T-helper 1 cell treated with Interleukin-12 subunit alpha and Interleukin-12 subunit beta and Interleukin-4 antibody, amounts not matched to agents 30 μg/mL and 1 μg/mL, for 36 hours (primary cell): ENCODE measurements at regions not wholly inside any gene's neighbourhood (a gene's known extent, or its start where the extent isn't known, plus 50 kb on each side); places are given as distances from the start of the nearest gene placed in this dataset.

Source experiments
- H3K27ac Mint-ChIP-seq: one replicate; pipeline ENCODE4 v1.8.0; 2021; ENCODE audit warnings: mild to moderate bottlenecking, mixed read lengths
- H3K27me3 Mint-ChIP-seq: one replicate; pipeline ENCODE4 v1.8.0; 2021; ENCODE audit warnings: low read depth, mixed read lengths
- H3K36me3 Mint-ChIP-seq: one replicate; pipeline ENCODE4 v1.8.0; 2021; ENCODE audit warnings: low read depth, mixed read lengths
- H3K4me1 Mint-ChIP-seq: one replicate; pipeline ENCODE4 v1.8.0; 2021; ENCODE audit warnings: low read depth, mixed read lengths
- H3K4me3 Mint-ChIP-seq: one replicate; pipeline ENCODE4 v1.8.0; 2021; ENCODE audit warnings: mild to moderate bottlenecking, moderate library complexity, mixed read lengths
- H3K9me3 Mint-ChIP-seq: one replicate; pipeline ENCODE4 v1.8.0; 2021; ENCODE audit warnings: mixed read lengths

DNA sequence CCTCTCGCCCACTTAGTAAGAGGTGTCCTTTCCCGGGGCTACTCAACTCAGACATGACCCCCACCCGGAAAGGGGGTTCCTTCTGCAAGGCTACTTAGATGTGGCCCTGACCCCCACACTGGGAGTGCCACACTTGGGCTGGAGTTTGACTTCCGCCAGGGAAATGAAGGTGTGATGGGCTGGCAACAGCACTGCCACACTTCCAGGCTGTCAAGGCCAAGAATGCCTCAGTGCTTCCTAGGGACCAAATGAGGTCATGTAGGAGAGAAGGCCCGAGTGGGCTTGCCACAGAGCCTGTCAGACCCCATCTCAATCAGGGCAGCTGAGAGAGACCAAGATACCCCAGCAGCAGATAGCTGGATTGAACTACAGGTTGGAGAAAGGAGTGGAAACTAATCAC lies 55.5 kb downstream of the DRD1 start:
- Mint-ChIP-seq H3K27ac (no peak overlapping the region), H3K4me1 (no peaks in the 10 kb centered on the region), H3K4me3 (no peak overlapping the region), H3K27me3 (peaks cover 6% of the 10 kb centered on the region), H3K9me3 (no peaks in the 10 kb centered on the region), H3K36me3 (no peaks in the 10 kb centered on the region)

DNA sequence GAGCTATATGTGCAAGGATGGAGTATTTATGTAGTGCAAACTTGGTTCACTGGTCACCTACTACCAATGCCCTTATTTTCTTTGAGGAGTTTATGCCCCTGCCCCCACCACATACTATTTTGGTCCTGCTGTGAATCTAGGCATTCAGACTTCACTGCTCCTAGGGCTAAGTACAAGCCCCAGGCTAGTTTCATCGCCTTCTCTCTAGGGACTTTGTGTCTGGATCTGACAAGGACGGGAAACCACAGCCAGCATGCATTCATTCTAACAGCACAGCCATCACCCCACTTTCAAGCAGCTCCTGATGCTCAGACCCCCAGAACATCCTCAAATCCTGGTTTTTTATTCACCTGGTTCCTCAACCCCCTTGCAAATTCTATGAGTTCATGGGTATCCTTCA lies 56.8 kb downstream of the DRD1 start:
- no peaks in the 10 kb centered on the region for H3K9me3 Mint-ChIP-seq
- no peak overlapping the region for H3K4me3 Mint-ChIP-seq
- no peaks in the 10 kb centered on the region for H3K36me3 Mint-ChIP-seq
- H3K4me1 Mint-ChIP-seq = no peaks in the 10 kb centered on the region
- H3K27ac Mint-ChIP-seq = no peak overlapping the region
- H3K27me3 Mint-ChIP-seq = peaks cover 6% of the 10 kb centered on the region

DNA sequence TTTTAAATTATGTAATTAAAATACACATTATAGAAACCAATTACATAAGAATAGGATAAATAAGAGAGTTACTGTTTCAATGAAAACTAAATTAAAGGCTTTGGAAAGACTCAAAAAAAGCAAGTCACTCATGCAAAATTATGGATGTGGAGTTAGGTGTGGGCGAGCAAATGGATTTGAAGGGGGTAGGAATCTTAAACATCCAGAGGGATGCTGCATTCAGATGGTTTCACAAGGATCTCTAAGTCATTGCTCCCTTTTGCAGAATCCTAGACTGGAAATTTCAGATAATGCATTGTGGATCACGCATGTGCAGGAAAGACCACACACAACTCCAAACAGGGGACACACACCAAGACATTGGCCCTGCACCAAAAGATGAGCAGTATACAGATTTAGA lies 57.5 kb downstream of the DRD1 start:
- H3K9me3 Mint-ChIP-seq = no peaks in the 10 kb centered on the region
- no peak overlapping the region for H3K27ac Mint-ChIP-seq
- H3K4me3 Mint-ChIP-seq = no peak overlapping the region
- peaks cover 6% of the 10 kb centered on the region for H3K27me3 Mint-ChIP-seq
- no peaks in the 10 kb centered on the region for H3K36me3 Mint-ChIP-seq
- no peaks in the 10 kb centered on the region for H3K4me1 Mint-ChIP-seq

DNA sequence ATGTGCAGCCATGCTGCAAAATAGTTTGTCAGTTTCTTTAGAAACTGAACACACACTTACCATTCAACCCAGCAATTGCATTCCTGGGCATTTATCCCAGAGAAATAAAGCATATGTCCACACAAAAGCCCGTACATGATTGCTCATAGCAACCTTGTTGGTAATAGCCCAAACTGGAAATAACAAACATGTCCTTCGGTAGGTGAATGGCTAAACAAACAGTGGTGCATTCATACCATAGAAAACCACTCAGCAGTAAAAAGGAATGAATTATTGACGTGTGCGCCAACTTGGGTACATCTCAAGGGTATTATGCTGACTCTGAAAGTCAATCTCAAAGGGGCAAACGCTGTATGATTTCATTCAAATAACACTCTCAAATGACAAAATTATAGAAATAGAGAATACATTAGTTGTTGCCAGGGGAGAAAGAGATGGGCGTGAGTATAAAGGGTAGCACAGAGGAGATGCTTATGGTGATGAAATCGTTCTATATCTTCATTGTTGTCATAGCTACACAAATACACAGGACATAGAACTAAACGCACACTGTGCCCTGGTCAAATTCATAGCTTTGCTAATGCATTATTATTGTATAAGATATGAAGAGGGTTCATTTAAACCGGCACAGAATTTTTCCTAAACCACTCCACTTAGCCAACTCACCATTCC lies 58.2 kb downstream of the DRD1 start:
- Mint-ChIP-seq H3K9me3 (no peaks in the 10 kb centered on the region), H3K36me3 (no peaks in the 10 kb centered on the region), H3K27me3 (peaks cover 6% of the 10 kb centered on the region), H3K4me1 (no peaks in the 10 kb centered on the region), H3K4me3 (no peak overlapping the region), H3K27ac (no peak overlapping the region)

DNA sequence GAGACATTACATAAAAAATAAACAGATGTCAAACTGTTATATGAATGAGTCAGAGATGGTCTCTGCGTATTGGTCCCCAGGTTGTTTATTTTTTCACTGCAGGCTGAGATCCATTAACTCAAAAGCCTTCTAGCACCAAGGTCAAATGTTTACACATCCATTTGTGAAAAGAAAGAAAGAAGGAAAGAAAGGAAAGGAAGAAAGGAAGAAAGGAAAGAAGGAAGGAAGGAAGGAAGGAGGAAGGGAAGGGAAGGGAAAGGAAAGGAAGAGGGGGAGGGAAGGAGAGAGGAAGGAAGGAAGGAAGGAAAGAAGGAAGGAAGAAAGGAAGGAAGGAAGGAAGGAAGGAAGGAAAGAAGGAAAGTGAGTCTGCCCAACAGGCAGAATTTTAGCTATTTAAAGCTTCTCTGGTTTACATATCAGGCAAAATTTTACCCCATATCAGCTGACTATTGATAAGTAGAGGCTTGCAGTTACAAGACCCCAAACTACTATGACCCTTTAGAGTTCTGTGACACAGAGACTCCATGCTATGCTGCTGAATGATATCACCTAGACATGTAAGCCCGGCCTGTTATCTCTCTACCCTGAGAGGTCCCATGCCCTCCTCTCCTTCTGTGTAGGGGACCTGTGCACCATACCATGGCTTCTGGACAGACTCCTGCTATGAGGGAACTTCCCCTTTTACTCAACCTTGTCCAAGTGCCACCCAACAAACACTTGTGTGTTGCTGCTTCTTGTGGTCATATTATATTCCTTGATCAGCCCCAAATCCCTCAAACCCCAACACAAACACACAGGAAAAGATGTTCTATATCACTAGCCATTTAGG lies 59.0 kb downstream of the DRD1 start:
- H3K27ac Mint-ChIP-seq = no peak overlapping the region
- H3K36me3 Mint-ChIP-seq = no peaks in the 10 kb centered on the region

DNA sequence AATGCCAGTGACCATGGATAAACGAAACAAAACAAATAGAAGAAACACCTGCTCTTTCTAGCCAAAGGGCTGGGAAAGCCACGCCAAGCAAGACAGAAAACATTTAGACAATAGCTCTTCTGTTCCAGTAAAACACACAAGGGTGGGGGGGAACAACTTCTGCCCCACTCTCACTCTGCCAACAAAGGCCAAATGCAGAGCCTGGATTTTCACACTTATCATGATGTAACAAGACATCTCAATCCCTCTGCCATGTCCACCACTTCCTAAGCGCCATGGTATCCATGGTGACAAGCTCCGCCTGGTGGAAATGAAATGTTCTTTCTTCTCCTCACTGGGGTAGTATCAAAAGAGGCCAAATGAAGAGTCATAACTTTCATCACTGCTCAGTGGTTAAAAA lies 60.6 kb downstream of the DRD1 start:
- peaks cover 14% of the 10 kb centered on the region for H3K27me3 Mint-ChIP-seq
- H3K4me1 Mint-ChIP-seq = no peaks in the 10 kb centered on the region
- H3K4me3 Mint-ChIP-seq = no peak overlapping the region
- no peaks in the 10 kb centered on the region for H3K36me3 Mint-ChIP-seq
- H3K27ac Mint-ChIP-seq = no peak overlapping the region
- H3K9me3 Mint-ChIP-seq = no peaks in the 10 kb centered on the region

More for the DNA sequence above, 59.0 kb downstream of the DRD1 start:
- H3K27me3 Mint-ChIP-seq = peaks cover 6% of the 10 kb centered on the region
- H3K4me1 Mint-ChIP-seq = no peaks in the 10 kb centered on the region
- no peak overlapping the region for H3K4me3 Mint-ChIP-seq
- no peaks in the 10 kb centered on the region for H3K9me3 Mint-ChIP-seq

DNA sequence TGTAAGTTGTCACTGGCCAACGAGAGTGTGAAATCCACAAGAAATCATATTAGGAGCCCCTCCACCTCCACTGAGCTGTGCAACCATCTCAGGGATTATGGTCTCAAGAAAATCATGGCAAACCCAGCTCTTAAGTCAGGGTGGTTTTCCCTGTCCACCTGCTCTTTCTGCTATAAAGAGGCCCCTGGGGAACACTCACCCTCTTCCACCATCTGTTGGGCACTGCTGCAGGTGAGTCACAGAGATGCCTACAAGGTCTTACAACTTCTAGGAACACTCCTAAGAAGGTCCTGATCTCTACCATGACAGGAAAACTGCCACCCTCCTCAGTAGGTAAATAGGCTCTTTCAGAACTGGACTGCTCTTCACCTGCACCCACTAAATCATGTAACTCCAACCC lies 61.8 kb downstream of the DRD1 start:
- no peak overlapping the region for H3K4me3 Mint-ChIP-seq
- no peaks in the 10 kb centered on the region for H3K36me3 Mint-ChIP-seq
- H3K4me1 Mint-ChIP-seq = no peaks in the 10 kb centered on the region
- H3K27ac Mint-ChIP-seq = no peak overlapping the region
- H3K27me3 Mint-ChIP-seq = peaks cover 23% of the 10 kb centered on the region
- H3K9me3 Mint-ChIP-seq = no peaks in the 10 kb centered on the region

DNA sequence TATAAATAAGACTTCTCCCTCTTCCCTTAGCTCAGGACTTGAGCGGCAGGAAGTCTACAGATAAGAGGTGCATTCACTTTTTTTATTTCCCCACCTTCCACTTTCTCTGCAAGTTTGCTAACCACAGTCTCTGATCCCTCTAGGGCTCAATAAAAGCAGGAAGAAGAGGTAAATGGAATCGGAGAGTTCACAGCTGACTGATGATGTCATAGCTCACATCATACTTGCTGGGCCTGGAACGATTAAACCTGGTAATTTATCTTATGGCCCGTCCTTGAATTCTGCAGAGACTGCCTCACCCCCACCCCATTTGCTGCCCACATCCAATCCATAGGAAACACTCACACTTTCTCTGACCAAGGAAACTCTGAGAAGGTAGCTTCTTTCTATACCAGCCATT lies 62.9 kb downstream of the DRD1 start:
- H3K27ac Mint-ChIP-seq = no peak overlapping the region
- no peak overlapping the region for H3K4me3 Mint-ChIP-seq

DNA sequence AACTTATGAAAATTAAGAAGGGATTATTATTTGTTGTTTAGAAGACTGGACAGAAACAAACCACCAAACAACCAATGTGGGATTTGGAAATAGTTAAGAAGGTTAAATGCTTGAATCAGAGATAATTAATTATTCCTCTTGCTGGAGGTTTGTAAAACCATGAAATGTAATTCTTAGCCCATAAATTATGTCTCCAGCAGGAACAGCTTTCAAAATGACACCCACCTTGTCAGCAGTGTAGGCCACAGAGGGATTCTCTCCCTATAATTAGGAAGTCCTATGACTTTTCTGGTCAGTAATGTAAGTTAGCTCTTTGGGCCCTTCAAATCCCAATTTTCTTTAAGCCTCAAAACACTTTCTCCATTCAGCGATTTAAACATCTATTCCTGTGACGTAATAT lies 63.3 kb downstream of the DRD1 start:
- Mint-ChIP-seq H3K27me3 (peaks cover 23% of the 10 kb centered on the region), H3K4me1 (no peaks in the 10 kb centered on the region), H3K4me3 (no peak overlapping the region), H3K27ac (no peak overlapping the region), H3K9me3 (no peaks in the 10 kb centered on the region), H3K36me3 (no peaks in the 10 kb centered on the region)

More for the DNA sequence above, 62.9 kb downstream of the DRD1 start:
- Mint-ChIP-seq H3K36me3 (no peaks in the 10 kb centered on the region), H3K9me3 (no peaks in the 10 kb centered on the region), H3K4me1 (no peaks in the 10 kb centered on the region), H3K27me3 (peaks cover 23% of the 10 kb centered on the region)

DNA sequence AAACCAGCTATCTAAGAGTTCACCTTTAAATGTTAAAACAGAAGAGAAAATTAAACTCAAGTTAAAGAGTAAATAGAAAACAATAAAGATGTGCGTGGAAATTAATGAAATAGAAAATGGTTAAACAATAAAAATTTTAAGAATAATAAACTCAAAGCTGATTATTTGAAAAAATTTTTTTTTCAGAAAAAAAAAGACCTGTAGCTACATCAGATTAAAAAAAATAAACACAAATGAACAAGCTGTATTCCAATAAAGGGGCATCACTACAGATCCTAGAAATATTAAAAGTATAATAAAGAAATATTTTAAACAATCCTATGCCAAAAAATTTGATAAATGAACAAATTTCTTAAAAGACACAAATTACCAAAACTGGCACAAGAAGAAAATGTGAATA lies 64.1 kb downstream of the DRD1 start:
- Mint-ChIP-seq H3K36me3 (no peaks in the 10 kb centered on the region), H3K27ac (no peak overlapping the region), H3K4me3 (no peak overlapping the region), H3K9me3 (no peaks in the 10 kb centered on the region), H3K4me1 (no peaks in the 10 kb centered on the region), H3K27me3 (peaks cover 26% of the 10 kb centered on the region)

DNA sequence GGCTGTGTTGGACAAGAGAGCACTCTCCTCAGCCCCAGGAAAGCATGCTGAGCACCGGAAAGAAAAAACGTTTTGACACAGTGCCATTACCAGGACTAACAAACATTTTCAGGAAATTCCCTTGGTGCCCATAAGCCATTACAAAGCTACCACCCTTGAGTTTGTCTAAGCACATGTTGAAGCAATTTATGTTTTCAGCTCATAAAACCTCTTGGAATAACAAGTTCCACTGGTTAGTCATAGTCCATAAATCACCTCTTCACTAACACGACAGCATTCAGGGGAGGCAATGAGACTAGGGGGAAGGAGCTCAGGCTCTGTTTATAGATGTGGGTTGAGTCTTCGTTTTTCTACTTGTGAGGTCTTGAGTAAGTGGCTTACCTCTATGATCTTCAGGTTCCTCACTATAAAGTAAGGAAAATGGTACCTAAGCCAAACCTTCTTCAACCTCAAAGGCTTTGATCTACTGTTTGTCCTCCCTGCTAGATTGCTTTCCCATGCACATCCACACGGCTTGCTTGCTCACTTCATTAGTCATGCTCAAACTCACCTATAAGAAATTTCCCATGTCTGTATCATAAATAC lies 65.4 kb downstream of the DRD1 start:
- no peaks in the 10 kb centered on the region for H3K9me3 Mint-ChIP-seq

DNA sequence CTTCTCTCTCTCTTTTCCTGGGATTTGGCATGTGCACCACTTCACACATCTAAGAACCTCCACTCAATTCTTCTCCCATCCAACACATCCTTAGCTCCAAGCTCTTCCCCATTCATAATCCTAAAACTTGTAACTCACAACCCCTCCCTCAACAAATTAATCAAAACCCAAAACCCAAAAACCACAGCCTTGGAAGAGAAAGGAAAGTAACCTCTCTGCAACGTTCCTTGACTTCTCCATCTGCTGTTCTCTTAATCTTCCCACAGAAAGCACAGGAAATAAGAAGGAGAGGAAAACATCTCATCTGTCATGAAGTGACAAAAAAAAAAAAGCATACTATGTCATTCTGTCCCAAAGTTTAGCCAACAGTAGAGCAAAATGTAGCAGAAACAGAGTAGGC lies 66.2 kb downstream of the DRD1 start:
- Mint-ChIP-seq H3K4me3 (no peak overlapping the region), H3K4me1 (no peaks in the 10 kb centered on the region), H3K9me3 (no peaks in the 10 kb centered on the region), H3K27me3 (peaks cover 20% of the 10 kb centered on the region), H3K36me3 (no peaks in the 10 kb centered on the region), H3K27ac (no peak overlapping the region)

More for the DNA sequence above, 65.4 kb downstream of the DRD1 start:
- H3K4me1 Mint-ChIP-seq = no peaks in the 10 kb centered on the region
- no peaks in the 10 kb centered on the region for H3K36me3 Mint-ChIP-seq
- no peak overlapping the region for H3K27ac Mint-ChIP-seq
- no peak overlapping the region for H3K4me3 Mint-ChIP-seq
- peaks cover 20% of the 10 kb centered on the region for H3K27me3 Mint-ChIP-seq

DNA sequence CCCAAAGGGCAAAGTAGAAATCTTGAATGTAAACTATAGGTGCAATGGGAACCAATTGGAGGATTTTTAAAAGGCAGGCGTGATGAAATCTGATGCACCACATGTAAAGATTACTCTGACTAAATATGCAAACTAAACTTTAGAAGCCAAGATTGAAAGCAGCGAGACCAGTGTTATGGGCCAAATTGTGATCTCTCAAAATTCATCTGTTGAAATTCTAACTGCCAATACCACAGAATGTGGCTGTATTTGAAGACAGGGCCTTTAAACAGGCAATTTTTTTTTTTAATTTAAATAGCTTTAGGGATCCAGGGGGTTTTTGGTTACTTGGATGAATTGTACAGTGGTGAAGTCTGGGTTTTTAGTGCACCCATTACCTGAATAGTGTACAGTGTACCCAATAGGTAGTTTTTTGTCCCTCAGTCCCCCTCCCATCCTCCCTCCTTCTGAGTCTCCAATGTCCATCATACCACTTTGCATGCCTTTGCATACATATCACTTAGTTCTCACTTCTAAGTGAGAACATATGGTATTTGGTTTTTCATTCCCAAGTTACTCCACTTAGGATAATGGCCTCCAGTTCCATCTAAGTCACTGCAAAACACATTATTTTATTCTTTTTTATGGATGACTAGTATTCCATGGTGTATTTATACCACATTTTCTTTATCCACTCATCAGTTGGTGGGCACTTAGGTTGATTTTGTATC lies 69.7 kb downstream of the DRD1 start:
- H3K4me1 Mint-ChIP-seq = no peaks in the 10 kb centered on the region
- H3K9me3 Mint-ChIP-seq = no peaks in the 10 kb centered on the region
- no peak overlapping the region for H3K4me3 Mint-ChIP-seq
- no peak overlapping the region for H3K27ac Mint-ChIP-seq
- H3K36me3 Mint-ChIP-seq = no peaks in the 10 kb centered on the region
- H3K27me3 Mint-ChIP-seq = peaks cover 19% of the 10 kb centered on the region

DNA sequence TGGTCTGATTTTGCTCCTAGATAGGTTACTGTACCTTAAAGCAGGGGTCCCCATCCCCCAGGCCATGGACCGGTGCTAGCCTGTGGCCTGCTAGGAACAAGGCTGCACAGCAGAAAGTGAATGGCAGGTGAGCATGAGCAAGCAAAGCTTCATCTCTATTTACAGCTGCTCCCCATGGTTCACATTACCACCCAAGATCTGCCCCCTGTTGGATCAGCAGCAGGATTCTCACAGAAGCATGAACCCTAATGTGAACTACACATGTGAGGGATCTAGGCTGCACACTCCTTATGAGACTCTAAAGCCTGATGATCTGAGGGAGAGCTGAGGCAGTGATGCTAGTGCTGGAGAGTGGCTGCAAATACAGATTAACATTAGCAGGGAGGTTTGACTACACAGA lies 78.1 kb downstream of the DRD1 start:
- no peak overlapping the region for H3K27ac Mint-ChIP-seq
- no peaks in the 10 kb centered on the region for H3K36me3 Mint-ChIP-seq
- H3K4me3 Mint-ChIP-seq = no peak overlapping the region
- H3K9me3 Mint-ChIP-seq = no peaks in the 10 kb centered on the region
- H3K27me3 Mint-ChIP-seq = peaks cover 8% of the 10 kb centered on the region
- no peaks in the 10 kb centered on the region for H3K4me1 Mint-ChIP-seq
